ENCODE measurements at regions not wholly inside any gene's neighbourhood (a gene's known extent, or its start where the extent isn't known, plus 50 kb on each side); places are given as distances from the start of the nearest gene placed in this dataset.

- no peak for TF ChIP-seq CTCF (conservative IDR thresholded peaks at IDR 0.05; ENCODE audit: low read depth, low read length)
- no peak for TF ChIP-seq EZH2 (IDR thresholded peaks at IDR 0.05; ENCODE audit: low read length, unreplicated experiment)
- no peak for TF ChIP-seq EZH2phosphoT487 (IDR thresholded peaks at IDR 0.05; ENCODE audit: borderline replicate concordance, low read length)
Observed at GRCh38 chr15:67900621-67901147, 60.8 kb upstream of the RNU6-1 start.
